Testis (tissue), 2 donors: ENCODE measurements at regions not wholly inside any gene's neighbourhood (a gene's known extent, or its start where the extent isn't known, plus 50 kb on each side); places are given as distances from the start of the nearest gene placed in this dataset.
"Not testable (repeated sequence)": the region's sequence is repeated elsewhere in the genome, so short reads cannot be mapped to it uniquely, and the experiment has no call there.

ENCODE experiments used
- POLR2A ChIP-seq: fragments of 450-650 bp; IDR thresholded peaks from one replicate; pipeline ENCODE4 v1.6.1; 2017; ENCODE audit warnings: antibody characterized with exemption, mild to moderate bottlenecking, moderate library complexity
- TF ChIP-seq, protein P1 (sequence below), 3 experiments: fragments of 450-650 bp in 2 of 3; fragments of 200-600 bp in 1 of 3; sonication (generic) in 1 of 3; IDR thresholded peaks; one replicate each; pipeline ENCODE4 v1.5.1; 2016 to 2019; ENCODE audit warnings: antibody characterized with exemption in 3 of 3, mild to moderate bottlenecking in 2 of 3, moderate library complexity in 1 of 3

DNA sequence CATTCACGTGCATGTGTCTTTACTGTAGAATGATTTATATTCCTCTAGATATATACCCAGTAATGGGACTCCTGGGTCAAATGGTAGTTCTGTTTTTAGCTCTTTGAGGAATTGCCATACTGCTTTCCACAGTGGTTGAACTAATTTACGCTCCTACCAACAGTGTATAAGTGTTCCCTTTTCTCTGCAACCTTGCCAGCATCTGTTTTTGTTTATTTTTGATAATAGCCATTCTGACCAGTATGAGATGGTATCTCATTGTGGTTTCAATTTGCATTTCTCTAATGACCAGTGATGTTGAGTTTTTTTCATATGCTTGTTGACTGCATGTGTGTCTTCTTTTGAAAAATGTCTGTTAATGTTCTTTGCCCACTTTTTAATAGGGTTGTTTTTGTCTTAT is 236.8 kb upstream of the IRF2BP2 start:
- TF ChIP-seq, protein P1, sequence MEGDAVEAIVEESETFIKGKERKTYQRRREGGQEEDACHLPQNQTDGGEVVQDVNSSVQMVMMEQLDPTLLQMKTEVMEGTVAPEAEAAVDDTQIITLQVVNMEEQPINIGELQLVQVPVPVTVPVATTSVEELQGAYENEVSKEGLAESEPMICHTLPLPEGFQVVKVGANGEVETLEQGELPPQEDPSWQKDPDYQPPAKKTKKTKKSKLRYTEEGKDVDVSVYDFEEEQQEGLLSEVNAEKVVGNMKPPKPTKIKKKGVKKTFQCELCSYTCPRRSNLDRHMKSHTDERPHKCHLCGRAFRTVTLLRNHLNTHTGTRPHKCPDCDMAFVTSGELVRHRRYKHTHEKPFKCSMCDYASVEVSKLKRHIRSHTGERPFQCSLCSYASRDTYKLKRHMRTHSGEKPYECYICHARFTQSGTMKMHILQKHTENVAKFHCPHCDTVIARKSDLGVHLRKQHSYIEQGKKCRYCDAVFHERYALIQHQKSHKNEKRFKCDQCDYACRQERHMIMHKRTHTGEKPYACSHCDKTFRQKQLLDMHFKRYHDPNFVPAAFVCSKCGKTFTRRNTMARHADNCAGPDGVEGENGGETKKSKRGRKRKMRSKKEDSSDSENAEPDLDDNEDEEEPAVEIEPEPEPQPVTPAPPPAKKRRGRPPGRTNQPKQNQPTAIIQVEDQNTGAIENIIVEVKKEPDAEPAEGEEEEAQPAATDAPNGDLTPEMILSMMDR (IDR thresholded peaks at IDR 0.05), result not testable (repeated sequence)
- not testable (repeated sequence) for TF ChIP-seq POLR2A
